HG02571 (cell line): ENCODE measurements at regions not wholly inside any gene's neighbourhood (a gene's known extent, or its start where the extent isn't known, plus 50 kb on each side); places are given as distances from the start of the nearest gene placed in this dataset.
"Not testable (repeated sequence)": the region's sequence is repeated elsewhere in the genome, so short reads cannot be mapped to it uniquely, and the experiment has no call there.

Experiments
- ATAC-seq: cut with Tn5 transposase; IDR thresholded peaks from one replicate; pipeline ENCODE4 v1.9.1; 2021; ENCODE audit warnings: mild to moderate bottlenecking, moderate library complexity; ENCODE audit not compliant: unreplicated experiment

GRCh38 chr12:46573347-46573658 is 200.7 kb upstream of the SLC38A2 start:
- no peak for ATAC-seq

DNA sequence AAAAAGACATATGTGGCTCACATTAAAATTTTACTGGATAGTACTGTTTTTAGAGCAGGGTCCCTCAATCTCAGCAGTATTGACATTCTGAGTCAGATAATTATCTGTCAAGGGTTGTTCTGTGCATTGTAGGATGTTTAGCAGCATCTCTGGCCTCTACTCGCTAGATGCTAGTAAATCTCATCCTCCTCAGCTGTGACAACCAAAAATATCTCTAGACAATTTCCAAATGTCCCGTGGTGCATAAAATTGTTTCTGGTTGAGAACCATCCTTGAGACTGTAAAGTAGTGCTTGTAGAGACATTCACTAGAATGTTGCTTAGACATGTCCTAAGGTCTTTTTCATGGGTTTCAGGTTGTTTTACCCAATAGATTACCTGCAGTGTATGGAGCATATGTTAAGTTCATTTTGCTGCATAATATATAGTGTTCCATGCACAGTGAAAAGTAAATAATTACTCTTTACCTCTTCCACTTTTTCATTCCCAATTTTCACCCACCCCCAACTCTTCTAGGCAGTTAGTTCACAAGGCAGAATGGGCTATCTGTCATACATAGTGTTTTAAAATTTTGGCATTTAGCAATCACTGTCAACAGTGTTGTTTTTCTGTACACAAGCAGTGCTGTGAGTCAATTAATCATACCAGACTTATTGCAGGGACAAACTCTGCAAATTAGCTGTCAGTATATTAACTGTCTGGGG is 200.2 kb upstream of the SLC38A2 start:
- no peak for ATAC-seq

- ATAC-seq, result no peak
Measured at GRCh38 chr12:46571608-46572007, 199.0 kb upstream of the SLC38A2 start.

DNA sequence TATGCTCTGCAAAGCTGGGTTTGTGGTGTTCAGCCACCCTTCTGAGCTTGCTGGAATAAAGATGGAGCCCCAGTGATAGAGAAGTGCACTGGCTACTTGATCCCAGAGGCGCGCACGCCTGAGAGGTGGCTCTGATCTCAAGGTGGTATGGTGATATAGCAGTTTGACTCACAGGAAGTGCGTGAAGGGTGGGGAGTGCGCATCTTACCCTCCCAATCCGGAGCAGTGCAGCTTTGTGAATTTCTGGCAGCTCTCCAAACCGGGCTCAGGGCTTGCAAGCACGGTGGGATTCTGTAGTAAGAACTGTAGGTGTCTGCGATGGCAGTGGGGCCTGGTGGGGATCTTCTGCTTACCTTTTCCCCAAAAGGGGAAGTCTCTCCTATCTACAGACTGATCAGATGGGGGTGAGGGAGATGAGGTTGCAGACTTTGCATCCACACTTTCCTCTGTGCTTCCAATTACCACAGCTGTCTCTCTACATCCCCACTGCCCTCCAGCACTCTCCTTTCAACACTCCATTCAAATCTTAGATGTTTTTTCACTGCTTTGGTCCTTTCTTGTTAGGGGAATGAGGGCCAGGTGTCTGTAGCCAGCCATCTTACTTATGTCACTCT is 197.4 kb upstream of the SLC38A2 start:
- ATAC-seq, result no peak

DNA sequence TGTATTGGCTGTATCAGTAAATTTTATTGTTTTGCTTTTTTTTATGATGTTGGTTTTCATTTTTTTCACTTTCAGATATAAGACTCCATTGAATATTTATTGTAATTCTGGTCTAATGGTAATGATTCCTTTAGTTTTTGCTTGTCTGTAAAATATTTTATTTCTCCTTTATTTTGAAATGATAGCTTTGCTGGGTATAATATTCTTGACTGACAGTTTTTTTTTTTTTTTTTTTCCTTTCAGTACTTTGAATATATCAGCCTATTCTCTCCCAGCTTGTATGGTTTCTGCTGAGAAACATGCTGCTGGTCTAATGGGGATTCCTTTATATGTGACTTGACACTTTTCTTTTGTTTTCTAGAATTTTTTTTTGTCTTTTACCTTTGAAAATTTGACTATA is 195.1 kb upstream of the SLC38A2 start:
- no peak for ATAC-seq

- ATAC-seq, result no peak
Measured at GRCh38 chr12:46562625-46563225, 190.2 kb upstream of the SLC38A2 start.

GRCh38 chr12:46561769-46562624 is 189.4 kb upstream of the SLC38A2 start:
- not testable (repeated sequence) for ATAC-seq

DNA sequence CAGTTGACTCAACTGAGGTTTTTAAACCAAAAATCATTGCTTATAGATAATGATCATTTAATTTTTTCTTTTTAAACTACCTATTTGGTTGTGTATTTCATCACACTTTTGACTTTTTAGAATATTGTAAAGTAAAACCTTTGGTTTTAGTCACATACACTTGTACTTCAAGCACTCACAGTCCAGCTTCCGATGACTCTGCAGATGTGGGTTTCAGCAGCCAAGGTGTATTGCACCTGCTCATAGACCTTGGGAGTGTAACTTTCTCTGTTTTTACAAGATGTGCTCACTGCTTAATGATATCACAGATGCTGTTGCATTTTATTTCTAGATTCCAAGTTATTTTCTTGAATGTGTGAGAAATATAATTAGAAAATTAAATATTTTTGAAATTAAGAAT is 188.3 kb upstream of the SLC38A2 start:
- no peak for ATAC-seq

GRCh38 chr12:46560089-46560488 is 187.5 kb upstream of the SLC38A2 start:
- no peak for ATAC-seq

- no peak for ATAC-seq
Measured at GRCh38 chr12:46559311-46559710, 186.7 kb upstream of the SLC38A2 start.

DNA sequence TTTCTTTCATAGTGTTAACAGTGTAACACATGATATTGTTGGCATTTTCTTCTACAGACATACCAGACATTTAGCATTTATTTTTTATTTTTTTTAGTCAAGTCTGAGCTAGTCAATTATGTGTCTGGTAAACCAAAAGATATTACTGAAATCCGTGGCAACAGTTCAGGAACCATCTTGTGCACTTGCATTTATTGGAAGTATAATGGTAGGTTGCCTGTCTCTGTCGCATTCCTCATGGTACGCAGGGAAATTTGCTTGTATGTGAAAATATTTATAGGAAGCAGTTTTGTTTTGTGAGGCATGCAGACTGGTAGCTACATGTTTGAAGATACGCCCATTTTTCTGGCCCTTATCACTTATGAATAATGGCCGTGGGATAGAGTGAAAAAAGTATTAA is 186.1 kb upstream of the SLC38A2 start:
- no peak for ATAC-seq

DNA sequence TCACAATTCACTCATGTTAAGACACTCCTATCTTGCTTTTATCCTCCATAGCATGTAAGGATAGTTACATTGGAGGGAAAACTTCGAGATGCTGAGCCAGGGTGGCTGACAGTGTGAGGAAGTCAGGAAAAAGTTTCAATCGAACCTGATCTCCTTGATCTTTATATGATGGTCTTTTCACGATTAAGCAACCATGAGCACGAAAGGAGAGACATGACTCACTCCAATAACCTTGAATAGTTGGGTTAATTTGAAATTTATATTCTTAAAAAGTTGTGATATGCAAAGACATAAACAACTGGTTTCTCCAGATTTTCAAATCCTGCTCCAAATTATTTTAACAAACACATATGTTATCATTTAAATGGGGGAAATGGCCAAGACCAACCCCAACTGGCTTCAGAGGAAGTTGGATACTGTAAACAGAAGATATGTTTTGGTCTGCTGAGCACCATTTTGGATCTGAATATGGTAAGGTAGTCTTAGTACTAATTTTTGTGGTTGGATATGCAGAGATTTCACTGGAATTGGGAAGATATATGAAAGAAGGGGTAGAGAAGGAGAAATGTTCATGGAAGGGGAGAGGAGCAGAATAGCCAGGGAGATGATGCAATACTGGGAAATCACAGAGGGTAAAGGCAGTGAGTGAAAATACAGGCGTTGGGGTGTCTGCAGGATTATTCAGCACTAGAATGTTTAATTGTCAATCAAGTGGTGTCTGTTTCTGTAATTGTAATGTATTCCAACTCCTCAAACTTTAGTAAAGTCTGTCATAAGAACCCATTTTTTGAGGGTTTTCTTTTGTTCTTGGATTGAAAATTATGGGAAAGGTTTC is 185.2 kb upstream of the SLC38A2 start:
- ATAC-seq, result no peak

DNA sequence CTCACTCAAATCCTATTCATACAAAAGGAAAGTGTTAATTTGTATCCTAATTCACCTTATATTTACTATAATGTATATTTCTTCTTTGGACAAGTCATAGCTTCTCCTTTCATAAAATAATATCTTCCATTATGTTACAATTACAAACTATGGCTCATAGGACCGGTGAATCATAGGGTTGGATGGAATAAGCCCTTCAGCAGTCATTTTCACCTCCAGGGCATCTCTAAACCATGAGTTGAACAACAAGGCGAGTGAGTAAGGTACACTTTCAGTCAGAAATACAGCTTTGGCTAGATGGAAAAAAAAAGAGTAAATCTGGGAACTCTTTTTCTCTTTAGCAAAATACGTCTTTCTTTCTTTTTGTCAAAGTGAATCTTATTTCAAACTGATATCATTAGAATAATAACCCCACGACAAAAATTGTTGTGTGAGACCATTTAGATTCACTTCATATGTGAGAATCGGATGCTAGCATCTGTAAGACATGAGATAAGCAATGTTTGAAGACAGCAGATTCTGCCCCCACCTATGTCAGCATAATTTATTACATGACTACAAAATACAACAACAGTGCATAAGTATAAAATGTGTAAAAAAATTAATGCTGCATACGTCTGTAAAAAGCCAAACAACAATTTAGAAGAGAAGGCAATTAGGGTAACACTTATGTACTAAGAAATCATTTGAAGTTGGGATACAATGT is 184.4 kb upstream of the SLC38A2 start:
- ATAC-seq, result no peak

GRCh38 chr12:46556105-46556559 is 183.6 kb upstream of the SLC38A2 start:
- ATAC-seq, result no peak

- no peak for ATAC-seq
Measured at GRCh38 chr12:46555406-46555852, 182.9 kb upstream of the SLC38A2 start.

GRCh38 chr12:46554460-46554859 is 181.9 kb upstream of the SLC38A2 start:
- no peak for ATAC-seq

- no peak for ATAC-seq
Measured at GRCh38 chr12:46553911-46554310, 181.3 kb upstream of the SLC38A2 start.

- ATAC-seq, result no peak
Measured at GRCh38 chr12:46553266-46553665, 180.7 kb upstream of the SLC38A2 start.

DNA sequence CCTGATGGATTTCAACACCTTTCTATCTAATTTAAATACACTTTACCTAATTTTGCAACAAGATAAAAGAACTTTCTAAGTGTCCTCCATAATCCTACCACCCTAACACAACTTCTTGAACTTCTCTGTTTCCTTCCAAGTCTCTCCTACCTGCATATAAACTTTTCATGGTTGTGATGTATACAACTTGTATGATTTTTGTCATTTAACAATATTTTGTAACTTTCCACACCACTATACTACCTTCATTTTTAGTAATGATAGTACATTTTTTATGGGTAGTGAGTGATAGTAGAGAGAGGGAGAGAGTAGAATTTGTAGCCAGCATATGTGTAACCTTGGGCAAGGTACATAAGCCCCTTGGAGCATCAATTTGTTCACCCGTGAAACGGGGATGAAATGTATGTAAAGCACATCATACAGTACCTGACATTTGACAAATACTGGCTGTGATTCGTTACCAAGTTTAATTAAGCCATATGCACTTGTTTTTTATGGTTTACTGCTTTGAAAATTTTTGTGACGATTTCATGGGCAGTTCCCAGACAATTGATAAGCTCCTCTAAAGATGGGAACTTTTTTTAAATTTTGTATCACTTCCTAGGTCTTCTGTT is 177.8 kb upstream of the SLC38A2 start:
- no peak for ATAC-seq
